EH (cell line): ENCODE measurements at regions not wholly inside any gene's neighbourhood (a gene's known extent, or its start where the extent isn't known, plus 50 kb on each side); places are given as distances from the start of the nearest gene placed in this dataset.

Experiments
- DNase-seq: peaks from one replicate; pipeline ENCODE4 v3.0.0-alpha.2; 2015; ENCODE audit warnings: low read depth

- no peak for DNase-seq
These were observed 831.5 kb upstream of the NR2F2 start for GRCh38 chr15:95498961-95499360.

- DNase-seq, result peak; percentile 13
These were observed 831.1 kb upstream of the NR2F2 start for GRCh38 chr15:95499397-95499796.

- DNase-seq, result no peak
These were observed 828.6 kb upstream of the NR2F2 start for GRCh38 chr15:95501865-95502264.

- DNase-seq, result no peak
These were observed 827.4 kb upstream of the NR2F2 start for GRCh38 chr15:95503107-95503506.

GRCh38 chr15:95503640-95504225 is 826.8 kb upstream of the NR2F2 start:
- no peak for DNase-seq

GRCh38 chr15:95511671-95512070 is 818.8 kb upstream of the NR2F2 start:
- DNase-seq, result peak; percentile 69

GRCh38 chr15:95512906-95513305 is 817.6 kb upstream of the NR2F2 start:
- DNase-seq, result no peak

GRCh38 chr15:95519887-95520286 is 810.6 kb upstream of the NR2F2 start:
- DNase-seq, result no peak

GRCh38 chr15:95520511-95520910 is 810.0 kb upstream of the NR2F2 start:
- peak; percentile 46 for DNase-seq

GRCh38 chr15:95520922-95521321 is 809.6 kb upstream of the NR2F2 start:
- no peak for DNase-seq

GRCh38 chr15:95522533-95522932 is 808.0 kb upstream of the NR2F2 start:
- peak; percentile 57 for DNase-seq

- DNase-seq, result no peak
These were observed 801.6 kb upstream of the NR2F2 start for GRCh38 chr15:95528920-95529319.

- no peak for DNase-seq
These were observed 793.9 kb upstream of the NR2F2 start for GRCh38 chr15:95536638-95537037.

- DNase-seq, result no peak
These were observed 791.8 kb upstream of the NR2F2 start for GRCh38 chr15:95538693-95539092.

- no peak for DNase-seq
These were observed 789.2 kb upstream of the NR2F2 start for GRCh38 chr15:95541301-95541700.

- DNase-seq, result peak; percentile 54
These were observed 781.2 kb upstream of the NR2F2 start for GRCh38 chr15:95549168-95549738.

- no peak for DNase-seq
These were observed 779.8 kb upstream of the NR2F2 start for GRCh38 chr15:95550702-95551101.

GRCh38 chr15:95556225-95556624 is 774.3 kb upstream of the NR2F2 start:
- DNase-seq, result peak; percentile 42

GRCh38 chr15:95556866-95557225 is 773.7 kb upstream of the NR2F2 start:
- DNase-seq, result peak; percentile 89

- DNase-seq, result peak; percentile 97
These were observed 773.1 kb upstream of the NR2F2 start for GRCh38 chr15:95557226-95558046.

- peak; percentile 26 for DNase-seq
These were observed 772.4 kb upstream of the NR2F2 start for GRCh38 chr15:95558131-95558530.

- DNase-seq, result peak; percentile 15
These were observed 771.6 kb upstream of the NR2F2 start for GRCh38 chr15:95558916-95559315.

GRCh38 chr15:95559875-95560394 is 770.6 kb upstream of the NR2F2 start:
- DNase-seq, result peak; percentile 97
